Neural cell (in vitro differentiated cells): ENCODE measurements at regions not wholly inside any gene's neighbourhood (a gene's known extent, or its start where the extent isn't known, plus 50 kb on each side); places are given as distances from the start of the nearest gene placed in this dataset.

Experiments
- H2AFZ ChIP-seq: fragments of 200-600, 300-800 bp; sonication (generic), shearing (Covaris generic); 2 replicates; pipeline ENCODE4 v1.6.0; 2014; ENCODE audit warnings: low read depth, mild to moderate bottlenecking, antibody characterized with exemption, low read length, moderate library complexity
- H3F3A ChIP-seq: fragments of 200-600 bp; shearing (Covaris generic); 2 replicates; pipeline ENCODE4 v1.6.1; 2016; ENCODE audit warnings: mild to moderate bottlenecking, moderate library complexity, mixed read lengths, antibody characterized with exemption, low read length; ENCODE audit not compliant: insufficient read depth, poor library complexity, severe bottlenecking
- H3K27ac ChIP-seq: fragments of 200-600, 300-800 bp; sonication (generic), shearing (Covaris generic); 2 replicates; pipeline ENCODE4 v1.5.1; 2014; ENCODE audit warnings: mild to moderate bottlenecking, low read length, moderate library complexity
- H3K27me3 ChIP-seq: fragments of 300-800, 200-600 bp; sonication (generic), shearing (Covaris generic); 2 replicates; pipeline ENCODE4 v1.6.0; 2014; ENCODE audit warnings: mild to moderate bottlenecking, low read depth, low read length, moderate library complexity; ENCODE audit not compliant: insufficient read depth
- H3K36me3 ChIP-seq: fragments of 300-800, 200-600 bp; sonication (generic), shearing (Covaris generic); 2 replicates; pipeline ENCODE4 v1.5.1; 2014; ENCODE audit warnings: mild to moderate bottlenecking, antibody characterized with exemption, low read length, moderate library complexity; ENCODE audit not compliant: insufficient read depth
- H3K4me2 ChIP-seq: fragments of 300-800, 200-600 bp; sonication (generic), shearing (Covaris generic); 2 replicates; pipeline ENCODE4 v1.6.0; 2014; ENCODE audit warnings: mild to moderate bottlenecking, low read length
- H3K4me3 ChIP-seq: fragments of 300-800, 200-600 bp; sonication (generic), shearing (Covaris generic); 2 replicates; pipeline ENCODE4 v1.5.1; 2014; ENCODE audit warnings: mild to moderate bottlenecking, low read length, moderate library complexity
- H3K79me2 ChIP-seq: fragments of 200-600 bp; shearing (Covaris generic); replicated peaks from 2 replicates; pipeline ENCODE4 v1.6.0; 2014; ENCODE audit warnings: mild to moderate bottlenecking, low read length, moderate library complexity; ENCODE audit not compliant: insufficient read depth
- H3K9ac ChIP-seq: fragments of 300-800, 200-600 bp; sonication (generic), shearing (Covaris generic); 2 replicates; pipeline ENCODE4 v1.6.1; 2016; ENCODE audit warnings: mild to moderate bottlenecking, low read length, mixed read lengths
- H3K9me2 ChIP-seq: fragments of 200-600 bp; shearing (Covaris generic); 2 replicates; pipeline ENCODE4 v1.6.1; 2016; ENCODE audit warnings: mild to moderate bottlenecking, low read length, mixed read lengths; ENCODE audit not compliant: insufficient read depth
- H3K9me3 ChIP-seq: fragments of 200-600, 300-800 bp; sonication (generic), shearing (Covaris generic); 2 replicates; pipeline ENCODE4 v1.6.1; 2016; ENCODE audit warnings: mild to moderate bottlenecking, mixed run types, low read length, moderate library complexity, mixed read lengths
- H4K20me1 ChIP-seq: fragments of 200-600 bp; shearing (Covaris generic); 2 replicates; pipeline ENCODE4 v1.6.1; 2016; ENCODE audit warnings: mild to moderate bottlenecking, mixed run types; ENCODE audit not compliant: insufficient read depth
- CTCF ChIP-seq: fragments of 450-650 bp; IDR thresholded peaks from 2 replicates; pipeline ENCODE4 v1.5.1; 2014; ENCODE audit warnings: antibody characterized with exemption, mild to moderate bottlenecking, moderate library complexity; ENCODE audit not compliant: poor library complexity, severe bottlenecking
- EP300 ChIP-seq: fragments of 450-650 bp; conservative IDR thresholded peaks from 2 replicates; pipeline ENCODE4 v1.6.1; 2014; ENCODE audit warnings: antibody characterized with exemption, mild to moderate bottlenecking, moderate library complexity; ENCODE audit not compliant: poor library complexity, severe bottlenecking
- EZH2 ChIP-seq: fragments of 200-600, 300-800 bp; shearing (Covaris generic), sonication (generic); IDR thresholded peaks from 2 replicates; pipeline ENCODE4 v1.6.1; 2014; ENCODE audit warnings: antibody characterized with exemption, low read length, borderline replicate concordance, mild to moderate bottlenecking; ENCODE audit not compliant: insufficient read depth, poor library complexity, severe bottlenecking
- MXI1 ChIP-seq: fragments of 450-650 bp; conservative IDR thresholded peaks from 2 replicates; pipeline ENCODE4 v1.6.1; 2014; ENCODE audit warnings: antibody characterized with exemption, mild to moderate bottlenecking; ENCODE audit not compliant: poor library complexity, severe bottlenecking
- POLR2AphosphoS5 ChIP-seq: IDR thresholded peaks from 2 replicates; pipeline ENCODE4 v1.6.1; 2012
- RAD21 ChIP-seq: fragments of 450-650 bp; conservative IDR thresholded peaks from 2 replicates; pipeline ENCODE4 v1.6.1; 2014; ENCODE audit warnings: antibody characterized with exemption, mild to moderate bottlenecking, moderate library complexity
- SMC3 ChIP-seq: fragments of 450-650 bp; conservative IDR thresholded peaks from 2 replicates; pipeline ENCODE4 v1.6.1; 2014; ENCODE audit warnings: antibody characterized with exemption, mild to moderate bottlenecking, moderate library complexity; ENCODE audit not compliant: poor library complexity
- TAF1 ChIP-seq: IDR thresholded peaks from 2 replicates; pipeline ENCODE4 v1.6.1; 2012; ENCODE audit warnings: low read depth
- TF ChIP-seq, protein P1 (sequence below): IDR thresholded peaks from 2 replicates; pipeline ENCODE4 v1.6.1; 2012; ENCODE audit warnings: borderline replicate concordance

DNA sequence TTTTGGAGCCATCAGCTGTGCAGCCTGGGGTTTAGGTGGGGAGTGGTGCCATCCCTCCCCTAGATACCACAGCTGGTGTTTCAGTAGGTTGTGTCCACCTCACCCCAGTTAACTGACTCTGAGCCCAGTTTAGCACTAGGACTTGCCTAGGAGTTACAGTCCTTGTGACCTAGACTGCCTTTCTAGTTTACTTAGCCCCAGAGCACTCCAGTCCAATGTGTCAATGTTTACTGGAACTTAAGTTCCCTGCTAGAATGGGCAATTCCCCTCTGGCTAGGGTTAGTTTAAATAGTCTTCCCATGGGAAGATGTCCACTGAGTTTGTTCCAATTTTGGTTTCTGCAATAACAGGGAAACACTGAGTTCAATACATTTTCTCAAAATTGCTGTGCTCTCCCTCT is 909.2 kb downstream of the CCDC85A start:
- no peaks in the 10 kb centered on the region for H3K27me3 ChIP-seq
- H4K20me1 ChIP-seq = no peaks in the 10 kb centered on the region
- no peaks in the 10 kb centered on the region for H3K9me2 ChIP-seq
- no peaks in the 10 kb centered on the region for H3K36me3 ChIP-seq
- TF ChIP-seq, protein P1, sequence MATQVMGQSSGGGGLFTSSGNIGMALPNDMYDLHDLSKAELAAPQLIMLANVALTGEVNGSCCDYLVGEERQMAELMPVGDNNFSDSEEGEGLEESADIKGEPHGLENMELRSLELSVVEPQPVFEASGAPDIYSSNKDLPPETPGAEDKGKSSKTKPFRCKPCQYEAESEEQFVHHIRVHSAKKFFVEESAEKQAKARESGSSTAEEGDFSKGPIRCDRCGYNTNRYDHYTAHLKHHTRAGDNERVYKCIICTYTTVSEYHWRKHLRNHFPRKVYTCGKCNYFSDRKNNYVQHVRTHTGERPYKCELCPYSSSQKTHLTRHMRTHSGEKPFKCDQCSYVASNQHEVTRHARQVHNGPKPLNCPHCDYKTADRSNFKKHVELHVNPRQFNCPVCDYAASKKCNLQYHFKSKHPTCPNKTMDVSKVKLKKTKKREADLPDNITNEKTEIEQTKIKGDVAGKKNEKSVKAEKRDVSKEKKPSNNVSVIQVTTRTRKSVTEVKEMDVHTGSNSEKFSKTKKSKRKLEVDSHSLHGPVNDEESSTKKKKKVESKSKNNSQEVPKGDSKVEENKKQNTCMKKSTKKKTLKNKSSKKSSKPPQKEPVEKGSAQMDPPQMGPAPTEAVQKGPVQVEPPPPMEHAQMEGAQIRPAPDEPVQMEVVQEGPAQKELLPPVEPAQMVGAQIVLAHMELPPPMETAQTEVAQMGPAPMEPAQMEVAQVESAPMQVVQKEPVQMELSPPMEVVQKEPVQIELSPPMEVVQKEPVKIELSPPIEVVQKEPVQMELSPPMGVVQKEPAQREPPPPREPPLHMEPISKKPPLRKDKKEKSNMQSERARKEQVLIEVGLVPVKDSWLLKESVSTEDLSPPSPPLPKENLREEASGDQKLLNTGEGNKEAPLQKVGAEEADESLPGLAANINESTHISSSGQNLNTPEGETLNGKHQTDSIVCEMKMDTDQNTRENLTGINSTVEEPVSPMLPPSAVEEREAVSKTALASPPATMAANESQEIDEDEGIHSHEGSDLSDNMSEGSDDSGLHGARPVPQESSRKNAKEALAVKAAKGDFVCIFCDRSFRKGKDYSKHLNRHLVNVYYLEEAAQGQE = no peak
- H3K4me3 ChIP-seq = no peak overlapping the region
- no peak overlapping the region for H2AFZ ChIP-seq
- no peak overlapping the region for H3K27ac ChIP-seq
- H3F3A ChIP-seq = no peaks in the 10 kb centered on the region
- H3K79me2 ChIP-seq = no peaks in the 10 kb centered on the region
- no peaks in the 10 kb centered on the region for H3K9me3 ChIP-seq
- no peak overlapping the region for H3K4me2 ChIP-seq
- H3K9ac ChIP-seq = no peak overlapping the region

DNA sequence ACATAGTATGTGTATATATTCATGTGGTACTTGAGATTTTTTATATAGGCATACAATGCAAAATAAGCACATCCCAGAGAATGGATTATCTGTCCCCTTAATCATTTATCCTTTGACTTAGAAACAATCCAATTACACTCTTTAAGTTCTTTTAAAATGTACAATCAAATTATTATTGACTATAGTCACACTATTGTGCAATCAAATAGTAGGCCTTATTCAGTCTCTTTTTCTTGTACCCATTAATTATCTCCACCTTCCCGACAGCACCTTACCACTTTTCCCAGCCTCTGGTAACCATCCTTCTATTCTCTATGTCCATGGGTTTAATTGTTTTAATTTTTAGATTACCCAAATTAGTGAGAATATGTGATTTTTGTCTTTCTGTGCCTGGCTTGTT is 914.1 kb downstream of the CCDC85A start:
- TF ChIP-seq EP300 (no peak), TAF1 (no peak), SMC3 (no peak), POLR2AphosphoS5 (no peak), EZH2 (no peak), CTCF (no peak), RAD21 (no peak), MXI1 (no peak)
- TF ChIP-seq, protein P1 = no peak
- H4K20me1 ChIP-seq = no peaks in the 10 kb centered on the region
- no peak overlapping the region for H2AFZ ChIP-seq

More for the DNA sequence above, 914.1 kb downstream of the CCDC85A start:
- H3K9me3 ChIP-seq = no peaks in the 10 kb centered on the region
- no peaks in the 10 kb centered on the region for H3K79me2 ChIP-seq
- H3K9ac ChIP-seq = no peak overlapping the region
- no peak overlapping the region for H3K4me2 ChIP-seq
- no peaks in the 10 kb centered on the region for H3F3A ChIP-seq
- no peak overlapping the region for H3K27ac ChIP-seq
- no peak overlapping the region for H3K4me3 ChIP-seq
- H3K9me2 ChIP-seq = no peaks in the 10 kb centered on the region
- H3K27me3 ChIP-seq = no peaks in the 10 kb centered on the region
- no peaks in the 10 kb centered on the region for H3K36me3 ChIP-seq
